Dermis microvascular lymphatic vessel endothelial cell (primary cell): ENCODE measurements at regions not wholly inside any gene's neighbourhood (a gene's known extent, or its start where the extent isn't known, plus 50 kb on each side); places are given as distances from the start of the nearest gene placed in this dataset.

Experiments
- DNase-seq, 2 donors: peaks; one replicate each; pipeline versions ENCODE4 v3.0.0 to v3.0.0-alpha.2; 2010; ENCODE audit warnings: low read depth in 2 of 2

DNA sequence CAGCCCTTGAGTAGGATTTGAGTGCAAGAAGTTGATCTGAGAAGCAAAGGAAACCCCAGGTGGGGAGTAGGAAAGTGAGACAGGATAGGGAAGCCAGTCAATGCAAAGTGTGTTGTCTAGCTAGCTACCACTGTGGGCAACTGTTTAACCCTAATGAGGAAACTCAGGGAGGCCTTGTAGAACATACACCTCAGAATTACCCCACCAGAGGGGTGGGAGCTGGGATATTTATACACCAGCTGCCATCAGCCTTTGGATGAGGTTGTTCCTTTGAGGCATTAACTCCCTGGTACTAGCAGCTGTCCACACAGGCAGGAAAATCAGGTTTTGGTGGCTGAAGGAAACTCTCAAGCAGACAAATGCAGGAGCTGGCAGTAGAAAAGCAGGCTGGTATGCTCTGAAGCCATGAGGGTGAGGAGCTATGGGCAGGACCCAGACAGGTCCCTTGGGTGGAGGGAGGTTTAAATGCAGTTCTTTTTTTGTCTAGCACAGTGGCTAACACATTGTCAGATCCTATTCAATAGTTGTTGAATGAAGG lies 60.1 kb upstream of the ARID5B start:
- DNase-seq = no peak

DNA sequence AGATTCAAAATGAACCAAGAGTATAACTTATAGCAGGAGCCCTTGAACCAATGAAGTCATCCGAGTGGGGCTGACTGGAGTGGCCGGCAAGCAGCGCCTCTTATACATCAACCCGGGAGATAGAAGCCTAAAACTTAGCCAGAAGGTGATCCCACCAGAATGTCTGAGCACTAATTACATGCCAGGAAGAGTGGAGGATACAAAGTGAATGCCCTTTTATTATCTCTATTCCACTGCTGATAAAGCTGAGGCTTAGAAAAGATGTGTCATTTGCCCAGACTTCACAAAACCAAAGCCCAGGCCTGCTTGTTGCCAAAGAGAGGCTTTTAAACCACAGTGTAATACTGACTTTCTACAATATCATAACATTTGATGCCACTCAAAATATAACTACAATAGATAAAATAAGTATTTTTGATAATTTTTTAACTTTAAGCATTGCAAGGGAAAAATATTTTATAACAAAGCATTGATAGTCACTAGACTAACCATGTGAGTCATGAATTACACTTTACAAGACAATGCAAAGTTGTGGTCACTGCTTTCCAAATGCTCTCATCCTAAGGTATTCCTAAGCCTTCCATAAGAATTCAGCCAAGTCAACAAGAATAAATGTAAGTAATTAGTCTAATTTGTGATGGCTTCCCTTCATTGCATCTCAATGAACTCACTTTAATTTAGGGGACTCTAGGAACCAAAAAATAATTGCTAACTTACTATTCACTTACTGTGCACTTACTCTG lies 58.6 kb upstream of the ARID5B start:
- DNase-seq = no peak

DNA sequence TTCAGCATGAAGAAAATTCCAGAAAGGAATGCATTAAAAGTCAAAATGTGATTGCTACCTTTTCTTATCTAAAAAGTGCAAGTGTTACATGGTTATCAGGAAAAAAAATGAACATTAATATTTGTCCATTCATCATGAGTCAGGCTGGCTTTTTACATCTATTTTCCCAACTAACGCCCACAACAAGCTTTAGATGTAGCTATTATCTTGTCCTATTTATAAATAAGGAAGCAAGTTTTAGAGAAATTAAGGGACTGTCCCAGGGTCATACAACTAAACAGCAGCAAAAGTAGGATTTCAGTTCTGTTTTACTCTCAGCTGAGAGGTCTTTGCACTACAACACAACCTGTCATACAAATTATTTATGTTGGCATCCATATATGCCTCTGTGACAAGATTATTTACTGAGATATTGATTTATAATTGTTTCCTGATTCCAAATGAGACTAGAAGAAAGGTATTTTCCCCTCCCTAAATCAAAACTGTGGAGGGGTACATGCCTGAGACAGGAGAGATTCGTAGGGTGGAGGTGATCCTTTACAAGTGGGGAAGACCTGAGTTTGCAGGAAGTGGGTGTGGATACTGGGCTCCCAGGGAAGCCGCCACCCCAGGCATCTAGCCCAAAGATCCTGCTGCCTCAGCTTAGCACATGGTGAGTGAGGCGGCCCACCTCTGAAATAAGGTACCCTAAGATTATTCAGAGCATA lies 57.2 kb upstream of the ARID5B start:
- no peak for DNase-seq

DNA sequence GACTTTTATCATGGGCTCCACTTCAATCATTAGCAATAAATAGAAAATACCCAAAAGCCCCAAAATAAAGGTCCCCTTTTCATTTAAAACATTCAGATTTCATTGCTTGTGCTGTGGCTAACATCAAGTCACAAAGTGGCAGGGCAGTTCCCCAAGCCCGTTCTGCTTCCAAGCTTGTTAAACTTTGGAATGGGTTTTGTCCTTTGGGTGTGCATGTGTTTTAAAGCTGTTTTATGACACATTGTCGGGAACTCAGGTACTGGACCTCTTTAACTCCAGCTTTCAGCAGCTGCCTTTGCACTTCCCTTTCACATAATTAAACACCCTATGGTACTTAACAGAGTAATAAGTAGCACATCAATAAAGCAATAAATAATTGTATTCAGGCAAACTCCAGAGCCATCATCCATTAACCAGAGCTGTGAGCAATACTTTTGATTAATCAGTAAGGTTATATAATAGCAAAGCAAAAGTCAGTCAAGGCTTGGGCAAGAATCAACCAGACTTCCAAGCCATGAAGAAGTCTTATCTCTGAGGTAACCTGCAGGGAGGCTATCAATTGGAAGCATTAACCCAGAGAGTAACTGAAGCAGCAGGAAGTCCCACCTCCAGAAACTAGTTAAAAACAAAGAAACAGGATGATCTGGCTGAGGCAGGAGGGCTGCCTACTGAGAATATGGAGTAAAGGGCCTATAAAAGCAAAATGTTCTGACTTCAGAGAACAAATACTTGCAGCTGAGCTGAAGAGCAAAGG lies 56.1 kb upstream of the ARID5B start:
- DNase-seq = no peak

DNA sequence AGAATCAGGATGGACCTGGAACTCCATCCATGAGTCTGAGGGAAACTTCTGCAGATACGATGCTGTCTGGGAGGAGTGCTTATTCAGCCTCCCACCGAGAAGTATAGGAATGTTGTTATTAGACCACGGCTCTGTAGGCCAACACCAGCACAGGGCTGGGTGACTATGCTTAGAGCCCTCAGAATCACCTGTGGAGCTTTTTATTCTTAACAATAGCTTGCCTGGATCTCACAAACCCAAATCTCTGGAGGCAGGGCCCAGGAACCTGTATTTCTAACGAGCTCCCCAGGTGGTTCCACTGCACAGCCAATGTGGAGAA lies 55.6 kb upstream of the ARID5B start:
- DNase-seq = no peak

DNA sequence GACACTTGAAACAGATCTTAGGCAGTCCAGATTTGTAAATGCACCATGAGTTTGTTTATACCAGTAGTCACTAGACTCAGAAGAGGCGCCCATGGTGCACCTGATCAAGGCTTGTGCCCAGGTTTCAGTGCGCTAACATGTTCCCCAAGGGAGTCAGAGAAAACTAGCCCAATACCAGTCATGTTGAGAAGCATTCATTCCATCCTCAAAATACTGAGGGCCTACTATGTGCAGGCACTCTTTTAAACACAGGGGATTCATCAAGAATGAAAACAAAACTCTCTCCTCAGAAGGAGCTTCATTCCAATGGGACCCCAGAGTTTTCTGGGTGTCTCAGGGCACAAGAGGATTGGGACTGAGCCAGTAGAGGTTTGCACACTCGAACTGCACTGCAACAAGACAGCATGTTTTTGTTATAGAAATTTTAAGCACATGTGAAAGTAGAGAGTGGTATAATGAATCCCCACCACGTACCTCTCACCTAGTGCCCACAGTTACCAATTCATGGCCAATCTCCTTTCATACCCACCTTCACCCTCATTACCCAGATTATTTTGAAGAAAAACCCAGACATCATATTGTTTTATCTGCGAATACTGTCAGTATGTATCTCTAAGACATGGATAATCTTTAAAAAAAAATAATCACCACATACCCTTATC lies 55.0 kb upstream of the ARID5B start:
- DNase-seq = no peak

DNA sequence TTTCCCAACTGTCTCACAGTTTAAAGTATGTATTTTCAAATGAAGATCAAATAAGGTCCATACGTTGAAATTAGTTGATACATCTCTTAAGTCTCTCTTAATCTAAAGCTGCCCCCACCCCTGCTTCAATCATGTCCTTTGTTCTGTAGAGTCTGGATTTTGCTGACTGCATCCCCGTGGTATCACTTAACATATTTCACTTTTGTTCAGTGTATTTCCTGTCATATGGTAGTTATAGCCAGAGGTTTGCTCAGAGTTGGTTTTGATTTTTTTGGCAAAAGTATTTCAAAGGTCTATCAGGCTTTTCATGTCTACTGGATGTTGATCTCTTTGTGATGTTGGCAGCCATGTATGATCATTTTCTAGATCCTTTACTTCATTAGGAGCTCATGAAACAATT lies 54.4 kb upstream of the ARID5B start:
- DNase-seq = peak; percentile 21 to 29

DNA sequence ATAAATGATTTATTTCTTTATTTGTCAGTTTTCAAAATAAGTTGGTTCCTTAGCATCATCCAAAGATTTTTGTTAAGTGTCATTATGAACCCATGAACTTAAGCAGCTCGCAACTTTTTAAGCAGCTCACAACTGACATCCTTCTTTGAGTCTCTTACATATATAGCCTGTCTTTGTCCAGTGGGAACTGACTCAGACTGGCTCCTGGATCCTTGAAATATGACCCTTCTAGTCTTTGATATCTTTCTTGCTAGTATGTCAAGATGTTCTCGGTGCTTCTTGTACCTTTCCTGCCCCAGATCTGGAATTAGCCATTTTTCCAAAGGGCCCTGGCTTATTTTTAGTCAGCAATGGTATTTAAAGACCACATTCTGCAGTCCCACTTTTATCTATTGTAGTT lies 53.9 kb upstream of the ARID5B start:
- DNase-seq = no peak

DNA sequence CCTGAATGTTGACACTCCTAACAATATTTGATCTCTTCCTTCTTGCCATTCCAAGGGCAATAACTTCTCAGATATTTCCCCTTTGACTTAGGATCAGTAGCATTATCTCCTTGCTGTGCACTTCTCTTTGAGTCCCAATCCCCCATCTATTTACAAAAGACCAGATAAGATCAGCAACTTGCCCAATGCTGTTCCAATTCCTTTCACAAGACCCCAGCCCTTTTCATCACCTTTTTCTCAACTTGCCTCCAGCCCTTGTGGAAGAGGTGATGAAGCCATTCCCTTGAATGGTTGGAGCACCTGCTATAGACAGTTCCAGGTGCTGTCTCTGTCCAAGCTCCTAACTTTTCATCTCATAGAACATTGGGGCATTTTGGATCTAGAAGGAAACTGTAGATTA lies 51.1 kb upstream of the ARID5B start:
- no peak for DNase-seq
